Nucleus accumbens (tissue), 56 donors: ENCODE measurements at regions not wholly inside any gene's neighbourhood (a gene's known extent, or its start where the extent isn't known, plus 50 kb on each side); places are given as distances from the start of the nearest gene placed in this dataset.
"Not testable (repeated sequence)": the region's sequence is repeated elsewhere in the genome, so short reads cannot be mapped to it uniquely, and the experiment has no call there.

ENCODE experiments used
- DNase-seq, 56 donors: peaks; one replicate each; lab custom pipeline; 2025; lab: John Stamatoyannopoulos, UW

GRCh38 chr6:155684416-155685196 lies 229.0 kb upstream of the NOX3 start:
- DNase-seq, result no peak

GRCh38 chr6:155678361-155678760 lies 222.7 kb upstream of the NOX3 start:
- no peak for DNase-seq

GRCh38 chr6:155676346-155676745 lies 220.7 kb upstream of the NOX3 start:
- no peak for DNase-seq

GRCh38 chr6:155670655-155671054 lies 215.0 kb upstream of the NOX3 start:
- DNase-seq, result no peak

GRCh38 chr6:155660251-155660977 lies 204.8 kb upstream of the NOX3 start:
- DNase-seq, result no peak

GRCh38 chr6:155656024-155656423 lies 200.4 kb upstream of the NOX3 start:
- no peak for DNase-seq

- no peak for DNase-seq
These were observed 198.8 kb upstream of the NOX3 start for GRCh38 chr6:155654474-155654873.

- DNase-seq, result no peak
These were observed 192.7 kb upstream of the NOX3 start for GRCh38 chr6:155648301-155648700.

- DNase-seq, result no peak
These were observed 191.7 kb upstream of the NOX3 start for GRCh38 chr6:155647354-155647753.

GRCh38 chr6:155646443-155646842 lies 190.8 kb upstream of the NOX3 start:
- DNase-seq, result no peak

GRCh38 chr6:155645325-155645724 lies 189.7 kb upstream of the NOX3 start:
- no peak for DNase-seq

GRCh38 chr6:155641603-155642002 lies 186.0 kb upstream of the NOX3 start:
- no peak for DNase-seq

- no peak for DNase-seq
These were observed 182.6 kb upstream of the NOX3 start for GRCh38 chr6:155638200-155638599.

GRCh38 chr6:155635416-155635815 lies 179.8 kb upstream of the NOX3 start:
- no peak for DNase-seq

- DNase-seq, result no peak
These were observed 174.4 kb upstream of the NOX3 start for GRCh38 chr6:155630085-155630484.

- no peak for DNase-seq
These were observed 174.0 kb upstream of the NOX3 start for GRCh38 chr6:155629652-155630051.

GRCh38 chr6:155628306-155628705 lies 172.7 kb upstream of the NOX3 start:
- DNase-seq, result no peak

GRCh38 chr6:155627722-155628212 lies 172.1 kb upstream of the NOX3 start:
- not testable (repeated sequence) for DNase-seq

GRCh38 chr6:155623450-155624178 lies 168.0 kb upstream of the NOX3 start:
- DNase-seq, result no peak

GRCh38 chr6:155614606-155615005 lies 159.0 kb upstream of the NOX3 start:
- DNase-seq, result no peak

GRCh38 chr6:155611742-155612141 lies 156.1 kb upstream of the NOX3 start:
- no peak for DNase-seq
